H7 (cell line): ENCODE measurements at regions not wholly inside any gene's neighbourhood (a gene's known extent, or its start where the extent isn't known, plus 50 kb on each side); places are given as distances from the start of the nearest gene placed in this dataset.
A peak's percentile ranks its signal among the peaks of the same experiment; 100 is the strongest.

Experiments
- DNase-seq: peaks from one replicate; pipeline ENCODE4 v3.0.0; 2012
- H3K27me3 ChIP-seq: 2 replicates; pipeline ENCODE4 v1.6.0; 2011; ENCODE audit warnings: mild to moderate bottlenecking, low read length; ENCODE audit not compliant: control insufficient read depth, insufficient read depth
- H3K36me3 ChIP-seq: replicated peaks from 2 replicates; pipeline ENCODE4 v1.5.1; 2011; ENCODE audit warnings: low read length; ENCODE audit not compliant: control insufficient read depth, insufficient read depth
- H3K4me3 ChIP-seq: 2 replicates; pipeline ENCODE4 v1.5.1; 2011; ENCODE audit warnings: low read depth, mild to moderate bottlenecking, control low read depth, low read length, moderate library complexity; ENCODE audit not compliant: insufficient read depth

- Histone ChIP-seq H3K4me3 (no peak overlapping the region), H3K36me3 (no peaks in the 10 kb centered on the region), H3K27me3 (no peaks in the 10 kb centered on the region)
- DNase-seq, result no peak
These were observed 795.8 kb upstream of the SALL3 start for GRCh38 chr18:78183815-78184214.

DNA sequence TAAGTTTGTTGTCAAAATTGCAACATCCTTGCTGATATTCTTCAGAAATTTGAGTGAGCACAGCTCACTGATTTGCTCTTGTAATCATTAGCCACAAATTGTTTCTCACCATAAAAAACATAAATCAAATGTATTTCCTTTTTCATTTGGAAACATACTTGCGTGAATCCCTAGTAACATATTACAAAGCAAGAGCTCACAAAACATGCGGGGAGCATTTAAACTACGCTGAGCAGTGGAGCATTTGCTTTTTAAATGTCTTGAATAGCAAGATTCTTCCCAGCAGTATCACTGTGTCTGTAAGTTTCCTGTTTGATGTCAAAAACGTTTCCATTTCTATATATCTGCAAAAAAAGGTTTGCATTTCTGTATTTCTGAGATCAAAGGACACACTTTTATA lies 788.3 kb upstream of the SALL3 start:
- H3K27me3 ChIP-seq, result no peaks in the 10 kb centered on the region
- no peak overlapping the region for H3K4me3 ChIP-seq
- no peaks in the 10 kb centered on the region for H3K36me3 ChIP-seq
- DNase-seq, result no peak

DNA sequence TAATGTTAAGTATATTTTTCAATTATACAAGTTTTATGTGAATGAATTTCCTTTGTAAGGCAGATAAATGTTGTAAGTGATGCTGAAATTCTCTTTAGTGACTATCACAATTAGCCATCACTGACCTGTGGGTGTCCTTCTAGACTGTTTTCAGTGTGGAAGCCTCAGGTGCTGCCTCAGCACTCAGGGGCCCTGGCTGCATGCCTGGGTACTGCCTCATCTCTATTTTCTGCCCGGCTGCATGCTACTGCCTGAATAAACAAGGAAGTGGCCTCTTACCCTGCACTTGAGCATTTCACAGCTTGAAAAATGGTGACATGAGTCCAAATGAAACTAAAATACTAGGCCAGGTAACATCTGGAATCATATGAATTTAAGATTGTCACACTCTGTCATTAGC lies 787.6 kb upstream of the SALL3 start:
- DNase-seq, result peak; percentile 38
- no peak overlapping the region for H3K4me3 ChIP-seq
- no peaks in the 10 kb centered on the region for H3K27me3 ChIP-seq
- no peaks in the 10 kb centered on the region for H3K36me3 ChIP-seq

GRCh38 chr18:78196280-78196679 lies 783.3 kb upstream of the SALL3 start:
- no peak for DNase-seq
- Histone ChIP-seq H3K36me3 (no peaks in the 10 kb centered on the region), H3K27me3 (no peaks in the 10 kb centered on the region), H3K4me3 (no peak overlapping the region)

GRCh38 chr18:78199002-78199401 lies 780.6 kb upstream of the SALL3 start:
- no peaks in the 10 kb centered on the region for H3K27me3 ChIP-seq
- H3K36me3 ChIP-seq, result no peaks in the 10 kb centered on the region
- H3K4me3 ChIP-seq, result no peak overlapping the region
- DNase-seq, result no peak

DNA sequence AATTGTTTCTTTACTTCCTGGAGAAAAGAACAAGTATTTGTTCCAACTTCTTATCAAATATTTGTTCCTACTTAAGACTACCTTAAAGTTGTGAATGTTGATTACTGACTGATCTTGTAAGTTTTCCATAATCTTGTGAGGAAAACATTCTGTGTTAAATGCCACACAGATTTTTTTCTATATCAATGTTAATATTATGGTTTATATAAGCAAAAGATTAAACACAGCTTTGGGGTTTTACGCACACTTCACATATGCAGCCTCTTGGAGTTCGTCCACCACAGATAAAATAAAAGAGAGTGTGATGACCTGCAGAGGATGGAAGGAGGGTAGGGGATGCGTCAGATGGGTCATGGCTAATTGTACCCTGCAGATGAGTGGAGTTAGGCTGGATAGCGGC lies 780.0 kb upstream of the SALL3 start:
- DNase-seq, result no peak
- Histone ChIP-seq H3K4me3 (no peak overlapping the region), H3K36me3 (no peaks in the 10 kb centered on the region), H3K27me3 (no peaks in the 10 kb centered on the region)

- no peak for DNase-seq
- H3K27me3 ChIP-seq, result no peaks in the 10 kb centered on the region
- H3K4me3 ChIP-seq, result no peak overlapping the region
- no peaks in the 10 kb centered on the region for H3K36me3 ChIP-seq
These were observed 771.7 kb upstream of the SALL3 start for GRCh38 chr18:78207942-78208341.

DNA sequence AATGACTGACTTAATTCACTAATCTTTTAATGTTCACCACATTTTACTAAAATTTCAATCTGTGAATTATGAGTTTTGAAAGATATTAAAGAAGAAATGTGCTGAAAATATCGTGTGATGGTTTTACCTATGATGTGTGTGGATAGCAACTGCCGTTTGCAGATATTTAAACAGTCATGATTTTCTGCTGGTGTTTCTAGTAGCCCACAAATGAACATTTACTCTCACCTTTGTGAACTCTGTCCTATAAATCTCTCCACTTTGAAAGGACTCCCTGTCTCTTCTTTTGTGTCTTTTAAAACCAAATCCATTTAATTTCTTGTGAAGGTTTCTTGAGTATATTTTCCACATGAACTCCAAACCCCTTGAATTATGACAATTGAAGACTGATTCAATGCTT lies 771.2 kb upstream of the SALL3 start:
- H3K27me3 ChIP-seq, result no peaks in the 10 kb centered on the region
- no peak overlapping the region for H3K4me3 ChIP-seq
- H3K36me3 ChIP-seq, result no peaks in the 10 kb centered on the region
- no peak for DNase-seq

GRCh38 chr18:78213361-78213994 lies 766.1 kb upstream of the SALL3 start:
- Histone ChIP-seq H3K4me3 (no peak overlapping the region), H3K36me3 (no peaks in the 10 kb centered on the region), H3K27me3 (no peaks in the 10 kb centered on the region)
- no peak for DNase-seq

DNA sequence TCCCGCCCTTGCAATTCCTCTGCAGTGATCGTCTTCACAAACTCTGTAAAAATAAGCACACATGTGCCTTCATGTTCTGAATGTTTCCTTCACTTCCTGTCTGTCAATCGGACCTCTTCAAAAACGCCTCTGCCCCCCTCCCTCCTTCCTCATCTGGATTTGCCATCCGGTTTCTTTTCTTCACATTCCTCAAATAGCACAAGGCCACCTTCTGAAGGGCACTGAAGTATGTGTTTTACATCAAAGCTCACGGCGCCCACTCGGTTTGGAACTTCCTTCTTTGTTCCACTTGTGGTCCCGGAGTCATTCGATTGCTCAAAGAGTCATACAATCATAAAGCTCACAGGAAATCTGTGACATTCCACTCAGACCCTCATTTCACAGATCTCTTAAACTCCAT lies 758.1 kb upstream of the SALL3 start:
- no peaks in the 10 kb centered on the region for H3K36me3 ChIP-seq
- DNase-seq, result no peak
- H3K4me3 ChIP-seq, result no peak overlapping the region
- no peaks in the 10 kb centered on the region for H3K27me3 ChIP-seq

GRCh38 chr18:78228974-78229373 lies 750.6 kb upstream of the SALL3 start:
- Histone ChIP-seq H3K4me3 (no peak overlapping the region), H3K27me3 (no peaks in the 10 kb centered on the region), H3K36me3 (no peaks in the 10 kb centered on the region)
- DNase-seq, result peak; percentile 66

- H3K36me3 ChIP-seq, result no peaks in the 10 kb centered on the region
- no peak overlapping the region for H3K4me3 ChIP-seq
- DNase-seq, result no peak
- H3K27me3 ChIP-seq, result no peaks in the 10 kb centered on the region
These were observed 748.7 kb upstream of the SALL3 start for GRCh38 chr18:78230911-78231310.

- Histone ChIP-seq H3K4me3 (no peak overlapping the region), H3K27me3 (no peaks in the 10 kb centered on the region), H3K36me3 (no peaks in the 10 kb centered on the region)
- no peak for DNase-seq
These were observed 747.4 kb upstream of the SALL3 start for GRCh38 chr18:78232196-78232595.

- DNase-seq, result no peak
- Histone ChIP-seq H3K36me3 (no peaks in the 10 kb centered on the region), H3K27me3 (no peaks in the 10 kb centered on the region), H3K4me3 (no peak overlapping the region)
These were observed 741.8 kb upstream of the SALL3 start for GRCh38 chr18:78237864-78238263.

GRCh38 chr18:78238404-78239089 lies 741.1 kb upstream of the SALL3 start:
- Histone ChIP-seq H3K27me3 (no peaks in the 10 kb centered on the region), H3K36me3 (no peaks in the 10 kb centered on the region), H3K4me3 (no peak overlapping the region)
- peak; percentile 76 for DNase-seq

- Histone ChIP-seq H3K4me3 (no peak overlapping the region), H3K27me3 (no peaks in the 10 kb centered on the region), H3K36me3 (no peaks in the 10 kb centered on the region)
- DNase-seq, result no peak
These were observed 740.5 kb upstream of the SALL3 start for GRCh38 chr18:78239090-78239457.
